GM12878 (cell line): ENCODE measurements at regions not wholly inside any gene's neighbourhood (a gene's known extent, or its start where the extent isn't known, plus 50 kb on each side); places are given as distances from the start of the nearest gene placed in this dataset.
A peak's percentile ranks its signal among the peaks of the same experiment; 100 is the strongest.

Experiments used
- ATAC-seq: fragments of 200-7000 bp; cut with Tn5 transposase; 3 replicates; pipeline ENCODE4 v1.9.1; 2020; ENCODE audit warnings: mild to moderate bottlenecking, moderate library complexity
- BruUV-seq: library from RNA; stranded (reverse); fragments of 400-500 nt; replicated peaks from 2 replicates; lab custom pipeline; 2021; lab: Mats Ljungman, UMichigan
- CTCF ChIA-PET: fragments of 300-600 bp; sonication (Branson Sonifier 250); formaldehyde crosslinking; extraction: SDS; loops from one replicate; lab custom pipeline; 2021; ENCODE audit warnings: inconsistent platforms; lab: Yijun Ruan, JAX
- POLR2A ChIA-PET: fragments of 350-600 bp; formaldehyde crosslinking; extraction: SDS; loops from one replicate; lab custom pipeline; 2021; ENCODE audit warnings: inconsistent platforms; lab: Charles Lee
- RAD21 ChIA-PET: fragments of 300-600 bp; sonication (Branson Sonifier 250); formaldehyde crosslinking; loops from one replicate; lab custom pipeline; 2023; ENCODE audit warnings: antibody characterized with exemption; ENCODE audit not compliant: unreplicated experiment; lab: Charles Lee
- SMC1A ChIA-PET: fragments of 300-600 bp; sonication (Branson Sonifier 250); formaldehyde crosslinking; loops from one replicate; lab custom pipeline; 2023; ENCODE audit not compliant: unreplicated experiment, uncharacterized antibody; lab: Charles Lee
- DNase-seq: peaks from one replicate; pipeline ENCODE4 v3.0.0-alpha.2; 2011; ENCODE audit warnings: low read depth, low spot score
- FAIRE-seq: peaks from 3 replicates; lab custom pipeline; 2011; peaks lifted over from hg19 to GRCh38; lab: Jason Lieb, UNC
- H2AFZ ChIP-seq: 2 replicates; pipeline ENCODE4 v1.6.0; 2011; ENCODE audit warnings: low read depth, low read length, control low read depth; ENCODE audit not compliant: control insufficient read depth
- H3K27ac ChIP-seq: 2 replicates; pipeline ENCODE4 v1.5.1; 2011; ENCODE audit warnings: control low read depth; ENCODE audit not compliant: control insufficient read depth, insufficient read depth
- H3K27me3 ChIP-seq, 2 experiments: replicated peaks in 1 of 2; 2 replicates each; pipeline versions ENCODE4 v1.6.0 to v1.6.1; 2011; ENCODE audit warnings: low read length in 1 of 2; ENCODE audit not compliant: control insufficient read depth in 2 of 2, insufficient read depth in 2 of 2
- H3K36me3 ChIP-seq, 2 experiments: 2 replicates each; pipeline ENCODE4 v1.5.1; 2011; ENCODE audit warnings: low read length in 1 of 2; ENCODE audit not compliant: control insufficient read depth in 2 of 2, insufficient read depth in 2 of 2
- H3K4me1 ChIP-seq: 2 replicates; pipeline ENCODE4 v1.6.1; 2011; ENCODE audit warnings: mild to moderate bottlenecking, low read length, moderate library complexity, mixed read lengths; ENCODE audit not compliant: control insufficient read depth, insufficient read depth
- H3K4me2 ChIP-seq: 2 replicates; pipeline ENCODE4 v1.6.0; 2011; ENCODE audit warnings: control low read depth; ENCODE audit not compliant: control insufficient read depth, insufficient read depth
- H3K4me3 ChIP-seq: fragments of 200-600 bp; sonication (generic); 2 replicates; pipeline ENCODE4 v1.5.1; 2016
- H3K79me2 ChIP-seq: 2 replicates; pipeline ENCODE4 v1.6.0; 2011; ENCODE audit warnings: low read length; ENCODE audit not compliant: control insufficient read depth, insufficient read depth
- H3K9ac ChIP-seq: 2 replicates; pipeline ENCODE4 v1.8.0; 2011; ENCODE audit warnings: low read length, control low read depth, mixed read lengths; ENCODE audit not compliant: control insufficient read depth, insufficient read depth
- H3K9me3 ChIP-seq: replicated peaks from 3 replicates; pipeline ENCODE4 v1.5.1; 2011; ENCODE audit warnings: mild to moderate bottlenecking, low read length; ENCODE audit not compliant: control insufficient read depth, insufficient read depth
- H4K20me1 ChIP-seq: 2 replicates; pipeline ENCODE4 v1.6.0; 2011; ENCODE audit not compliant: control insufficient read depth, insufficient read depth
- CHD1 ChIP-seq: IDR thresholded peaks from 2 replicates; pipeline ENCODE4 v1.6.1; 2012; ENCODE audit warnings: low read depth, low read length, improper control_type of control experiment
- CTCF ChIP-seq, 3 experiments: IDR thresholded peaks in 2 of 3; conservative IDR thresholded peaks in 1 of 3; 2 replicates each; pipeline ENCODE4 v1.5.1; 2011; ENCODE audit warnings: low read depth in 3 of 3, low read length in 3 of 3, mild to moderate bottlenecking in 3 of 3, control low read depth in 2 of 3, moderate library complexity in 2 of 3, inconsistent platforms in 1 of 3, mixed read lengths in 1 of 3; ENCODE audit not compliant: control insufficient read depth in 2 of 3, insufficient read depth in 1 of 3; ENCODE audit errors: extremely low read depth in 1 of 3
- EGR1 ChIP-seq, 2 experiments: IDR thresholded peaks; 1 replicate in 1 of 2; 2 replicates in 1 of 2; pipeline ENCODE4 v1.6.1; 2011 to 2012; ENCODE audit warnings: low read depth in 2 of 2, low read length in 2 of 2, borderline replicate concordance in 1 of 2, mild to moderate bottlenecking in 1 of 2, moderate library complexity in 1 of 2
- HCFC1 ChIP-seq: fragments of 150-350 bp; IDR thresholded peaks from 2 replicates; pipeline ENCODE4 v1.6.1; 2014; ENCODE audit warnings: low read length
- JUND ChIP-seq: IDR thresholded peaks from 2 replicates; pipeline ENCODE4 v1.6.1; 2012; ENCODE audit warnings: low read depth, mild to moderate bottlenecking, low read length, improper control_type of control experiment, moderate library complexity
- MEF2B ChIP-seq: fragments of 450-650 bp; IDR thresholded peaks from 2 replicates; pipeline ENCODE4 v1.6.1; 2018; ENCODE audit warnings: mild to moderate bottlenecking, moderate library complexity; ENCODE audit not compliant: partially characterized antibody, poor library complexity, severe bottlenecking
- MXI1 ChIP-seq: fragments of 150-350 bp; IDR thresholded peaks from 2 replicates; pipeline ENCODE4 v1.6.1; 2011; ENCODE audit warnings: low read depth, mild to moderate bottlenecking, inconsistent platforms, low read length, improper control_type of control experiment
- NFYB ChIP-seq: IDR thresholded peaks from 2 replicates; pipeline ENCODE4 v1.6.1; 2011; ENCODE audit warnings: low read depth, mild to moderate bottlenecking, low read length, improper control_type of control experiment, moderate library complexity; ENCODE audit not compliant: insufficient read depth
- NR2C1 ChIP-seq: fragments of 450-650 bp; IDR thresholded peaks from 2 replicates; pipeline ENCODE4 v1.6.1; 2017; ENCODE audit warnings: antibody characterized with exemption, mild to moderate bottlenecking, moderate library complexity
- REST ChIP-seq: IDR thresholded peaks from 2 replicates; pipeline ENCODE4 v1.6.1; 2012; ENCODE audit warnings: mild to moderate bottlenecking, low read depth, low read length
- SUPT20H ChIP-seq: IDR thresholded peaks from 2 replicates; pipeline ENCODE4 v1.6.1; 2011; ENCODE audit warnings: low read depth, mild to moderate bottlenecking, low read length, moderate library complexity, borderline replicate concordance; ENCODE audit not compliant: control insufficient read depth
- WGBS: methylation state at CpG from one replicate; pipeline ENCODE4 v1.1.6; 2016; ENCODE audit warnings: low lambda C conversion rate; ENCODE audit not compliant: insufficient replicate concordance, insufficient coverage; ENCODE audit errors: missing lambda C conversion rate; 5-methylcytosine and 5-hydroxymethylcytosine counted together
- in situ Hi-C: fragments of 300-500 bp; cut with MboI; formaldehyde crosslinking; loops from 9 replicates; pipeline ENCODE4 v1.14.3; 2018; ENCODE audit warnings: mixed read lengths
- intact Hi-C: fragments of 100-400 bp; cut with micrococcal nuclease; formaldehyde crosslinking; loops from one replicate; pipeline ENCODE4 v1.14.2; 2022; ENCODE audit not compliant: unreplicated experiment
- TF ChIP-seq, protein P1 (sequence below): IDR thresholded peaks from 2 replicates; pipeline ENCODE4 v1.6.1; 2012; ENCODE audit warnings: low read length, inconsistent platforms
- TF ChIP-seq, protein P2 (sequence below): fragments of 450-650 bp; IDR thresholded peaks from 2 replicates; pipeline ENCODE4 v1.6.1; 2016; ENCODE audit warnings: mild to moderate bottlenecking

GRCh38 chr6:28585335-28585734 is 59.7 kb downstream of the GPX5 start (continued):
- TF ChIP-seq, protein P1, sequence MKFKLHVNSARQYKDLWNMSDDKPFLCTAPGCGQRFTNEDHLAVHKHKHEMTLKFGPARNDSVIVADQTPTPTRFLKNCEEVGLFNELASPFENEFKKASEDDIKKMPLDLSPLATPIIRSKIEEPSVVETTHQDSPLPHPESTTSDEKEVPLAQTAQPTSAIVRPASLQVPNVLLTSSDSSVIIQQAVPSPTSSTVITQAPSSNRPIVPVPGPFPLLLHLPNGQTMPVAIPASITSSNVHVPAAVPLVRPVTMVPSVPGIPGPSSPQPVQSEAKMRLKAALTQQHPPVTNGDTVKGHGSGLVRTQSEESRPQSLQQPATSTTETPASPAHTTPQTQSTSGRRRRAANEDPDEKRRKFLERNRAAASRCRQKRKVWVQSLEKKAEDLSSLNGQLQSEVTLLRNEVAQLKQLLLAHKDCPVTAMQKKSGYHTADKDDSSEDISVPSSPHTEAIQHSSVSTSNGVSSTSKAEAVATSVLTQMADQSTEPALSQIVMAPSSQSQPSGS, result 0 out of 2 replicates have a peak, but pooled peaks have one; percentile 34
- TF ChIP-seq JUND (no peak), REST (no peak)

DNA sequence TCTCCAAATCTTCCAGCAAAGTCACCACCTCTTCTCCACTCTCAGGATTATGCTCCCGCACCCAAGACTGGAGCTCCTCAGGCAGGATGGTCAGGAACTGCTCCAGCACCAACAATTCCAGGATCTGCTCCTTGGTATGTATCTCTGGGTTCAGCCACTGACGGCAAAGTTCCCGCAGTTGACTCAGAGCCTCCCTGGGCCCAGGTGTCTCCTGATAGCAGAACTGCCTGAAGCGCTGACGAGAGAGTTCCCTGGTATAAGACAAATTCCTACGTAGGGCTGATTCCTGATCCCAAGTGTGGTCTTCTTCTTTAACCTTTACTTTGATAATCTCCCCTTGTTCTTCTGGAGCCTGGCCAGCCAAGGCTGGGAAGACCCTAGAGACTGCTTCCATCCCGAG is 60.6 kb downstream of the GPX5 start:
- SMC1A ChIA-PET, result interaction anchor here (1.5 to 2.6 kb wide), 4 partner anchors 10 to 48 kb away, joined by 3 to 9 read pairs (median 4); no protein-coding TSS in a partner anchor
- TF ChIP-seq HCFC1 (no peak), EGR1 (IDR thresholded peaks at IDR 0.05; ENCODE audit: borderline replicate concordance in 1 of 2, low read depth in 2 of 2, low read length in 2 of 2) (no peak), NFYB (no peak), MXI1 (no peak), MEF2B (no peak), CTCF (IDR thresholded peaks at IDR 0.05 in 2 of 3, conservative IDR thresholded peaks at IDR 0.05 in 1 of 3; ENCODE audit: control insufficient read depth in 2 of 3, extremely low read depth in 1 of 3, insufficient read depth in 1 of 3, low read depth in 3 of 3, low read length in 3 of 3) (no peak), CHD1 (no peak), NR2C1 (no peak), SUPT20H (no peak)
- TF ChIP-seq, protein P2, sequence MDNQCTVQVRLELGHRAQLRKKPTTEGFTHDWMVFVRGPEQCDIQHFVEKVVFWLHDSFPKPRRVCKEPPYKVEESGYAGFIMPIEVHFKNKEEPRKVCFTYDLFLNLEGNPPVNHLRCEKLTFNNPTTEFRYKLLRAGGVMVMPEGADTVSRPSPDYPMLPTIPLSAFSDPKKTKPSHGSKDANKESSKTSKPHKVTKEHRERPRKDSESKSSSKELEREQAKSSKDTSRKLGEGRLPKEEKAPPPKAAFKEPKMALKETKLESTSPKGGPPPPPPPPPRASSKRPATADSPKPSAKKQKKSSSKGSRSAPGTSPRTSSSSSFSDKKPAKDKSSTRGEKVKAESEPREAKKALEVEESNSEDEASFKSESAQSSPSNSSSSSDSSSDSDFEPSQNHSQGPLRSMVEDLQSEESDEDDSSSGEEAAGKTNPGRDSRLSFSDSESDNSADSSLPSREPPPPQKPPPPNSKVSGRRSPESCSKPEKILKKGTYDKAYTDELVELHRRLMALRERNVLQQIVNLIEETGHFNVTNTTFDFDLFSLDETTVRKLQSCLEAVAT, result no peak

More for the DNA sequence above, 60.6 kb downstream of the GPX5 start:
- Histone ChIP-seq H3K9ac (peak overlapping the region; percentile 54; the same call in 1 of the 2 replicates), H3K27ac (no peak overlapping the region), H4K20me1 (no peaks in the 10 kb centered on the region), H3K4me3 (peak overlapping the region; percentile 73), H3K79me2 (no peaks in the 10 kb centered on the region; the same call in 1 of the 2 replicates), H3K4me1 (no peaks in the 10 kb centered on the region), H3K36me3 (no peaks in the 10 kb centered on the region), H2AFZ (peak overlapping the region; percentile 98), H3K4me2 (peak overlapping the region; percentile 74), H3K27me3 (no peaks in the 10 kb centered on the region), H3K9me3 (no peaks in the 10 kb centered on the region)
- DNase-seq, result no peak
- ChIA-PET POLR2A (no interaction called here), CTCF (interaction anchor here (1.0 to 1.1 kb wide), 2 partner anchors 10 to 51 kb away, joined by 3 to 4 read pairs; no protein-coding TSS in a partner anchor), RAD21 (no interaction called here)
- no peak for FAIRE-seq
- ATAC-seq, result no peak
- WGBS, result 84% methylated on average over 7 of the region's 7 CpGs
- no TSS peak for BruUV-seq
- intact Hi-C loops (loop anchor here (2.0 to 5.0 kb wide), 2 partner anchors 44 to 189 kb away; partner anchors contain the start of gene ZSCAN12), in situ Hi-C loops (no loop called here)
